Neural progenitor cell (in vitro differentiated cells): ENCODE measurements at regions not wholly inside any gene's neighbourhood (a gene's known extent, or its start where the extent isn't known, plus 50 kb on each side); places are given as distances from the start of the nearest gene placed in this dataset.

Experiments
- DNase-seq: peaks from one replicate; pipeline ENCODE4 v3.0.0-alpha.2; 2016; ENCODE audit warnings: low spot score
- H2AFZ ChIP-seq: fragments of 200-600 bp; sonication (generic); replicated peaks from 2 replicates; pipeline ENCODE4 v1.6.1; 2016; ENCODE audit warnings: antibody characterized with exemption
- H3F3A ChIP-seq: fragments of 200-600 bp; sonication (generic); 2 replicates; pipeline ENCODE4 v1.6.1; 2016; ENCODE audit warnings: antibody characterized with exemption, low read depth
- H3K27ac ChIP-seq: fragments of 200-600 bp; sonication (generic); 2 replicates; pipeline ENCODE4 v1.5.1; 2016; ENCODE audit warnings: mild to moderate bottlenecking
- H3K27me3 ChIP-seq: fragments of 200-600 bp; sonication (generic); 2 replicates; pipeline ENCODE4 v1.6.1; 2016; ENCODE audit warnings: mild to moderate bottlenecking, moderate library complexity
- H3K36me3 ChIP-seq: fragments of 200-600 bp; sonication (generic); 2 replicates; pipeline ENCODE4 v1.5.1; 2016
- H3K4me1 ChIP-seq: fragments of 200-600 bp; sonication (generic); 2 replicates; pipeline ENCODE4 v1.6.1; 2016; ENCODE audit warnings: mixed run types
- H3K4me2 ChIP-seq: fragments of 200-600 bp; sonication (generic); 2 replicates; pipeline ENCODE4 v1.6.1; 2016
- H3K4me3 ChIP-seq: fragments of 200-600 bp; sonication (generic); 2 replicates; pipeline ENCODE4 v1.5.1; 2016
- H3K79me2 ChIP-seq: fragments of 200-600 bp; sonication (generic); 2 replicates; pipeline ENCODE4 v1.6.1; 2016; ENCODE audit warnings: low read depth
- H3K9ac ChIP-seq: fragments of 200-600 bp; sonication (generic); 2 replicates; pipeline ENCODE4 v1.6.1; 2016
- H3K9me3 ChIP-seq: fragments of 200-600 bp; sonication (generic); 2 replicates; pipeline ENCODE4 v1.5.1; 2016; ENCODE audit warnings: low read depth
- H4K20me1 ChIP-seq: fragments of 200-600 bp; sonication (generic); 2 replicates; pipeline ENCODE4 v1.6.1; 2016; ENCODE audit warnings: low read depth
- H3K27ac Mint-ChIP-seq: 3 replicates; pipeline ENCODE4 v1.8.0; 2021; ENCODE audit warnings: mixed read lengths
- H3K27me3 Mint-ChIP-seq: 2 replicates; pipeline ENCODE4 v1.8.0; 2022; ENCODE audit warnings: low read depth, mild to moderate bottlenecking, inconsistent platforms, moderate library complexity, mixed read lengths; ENCODE audit not compliant: insufficient read depth
- H3K36me3 Mint-ChIP-seq: 3 replicates; pipeline ENCODE4 v1.8.0; 2021; ENCODE audit warnings: mixed read lengths
- H3K4me1 Mint-ChIP-seq: 3 replicates; pipeline ENCODE4 v1.8.0; 2021; ENCODE audit warnings: mixed read lengths
- H3K4me3 Mint-ChIP-seq: 3 replicates; pipeline ENCODE4 v1.8.0; 2021; ENCODE audit warnings: mild to moderate bottlenecking, moderate library complexity, mixed read lengths
- H3K9me3 Mint-ChIP-seq: 3 replicates; pipeline ENCODE4 v1.8.0; 2020; ENCODE audit warnings: mixed read lengths
- EZH2 ChIP-seq: fragments of 200-600 bp; sonication (generic); IDR thresholded peaks from 2 replicates; pipeline ENCODE4 v1.6.1; 2017; ENCODE audit warnings: antibody characterized with exemption, mild to moderate bottlenecking, moderate library complexity
- EZH2phosphoT487 ChIP-seq: fragments of 200-600 bp; sonication (generic); IDR thresholded peaks from 2 replicates; pipeline ENCODE4 v1.6.1; 2017; ENCODE audit warnings: antibody characterized with exemption
- TF ChIP-seq, protein P1 (sequence below): fragments of 200-600 bp; sonication (generic); IDR thresholded peaks from 2 replicates; pipeline ENCODE4 v1.5.1; 2017; ENCODE audit warnings: antibody characterized with exemption, mild to moderate bottlenecking

DNA sequence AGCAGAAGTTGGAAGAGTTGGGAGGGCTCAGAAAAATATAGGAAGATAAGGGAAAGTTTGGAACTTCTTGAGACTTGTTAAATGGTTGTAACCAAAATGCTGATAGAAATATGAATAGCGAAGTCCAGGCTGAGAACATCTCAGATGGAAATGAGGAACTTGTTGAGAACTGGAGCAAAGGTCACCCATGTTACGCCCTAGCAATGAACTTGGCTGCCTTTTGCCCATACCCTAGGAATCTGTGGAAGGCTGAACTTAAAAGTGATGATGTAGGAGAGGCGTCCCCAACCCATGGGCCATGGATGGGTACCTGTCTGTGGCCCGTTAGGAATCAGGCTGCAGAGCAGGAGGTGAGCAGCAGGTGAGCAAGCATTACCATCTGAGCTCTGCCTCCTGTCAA, 347.8 kb downstream of the ARL4A start:
- peaks cover 16% of the 10 kb centered on the region for H3F3A ChIP-seq
- H2AFZ ChIP-seq, result no peak overlapping the region
- H3K27me3 Mint-ChIP-seq, result peaks cover 2% of the 10 kb centered on the region
- no peak for TF ChIP-seq EZH2
- TF ChIP-seq, protein P1, sequence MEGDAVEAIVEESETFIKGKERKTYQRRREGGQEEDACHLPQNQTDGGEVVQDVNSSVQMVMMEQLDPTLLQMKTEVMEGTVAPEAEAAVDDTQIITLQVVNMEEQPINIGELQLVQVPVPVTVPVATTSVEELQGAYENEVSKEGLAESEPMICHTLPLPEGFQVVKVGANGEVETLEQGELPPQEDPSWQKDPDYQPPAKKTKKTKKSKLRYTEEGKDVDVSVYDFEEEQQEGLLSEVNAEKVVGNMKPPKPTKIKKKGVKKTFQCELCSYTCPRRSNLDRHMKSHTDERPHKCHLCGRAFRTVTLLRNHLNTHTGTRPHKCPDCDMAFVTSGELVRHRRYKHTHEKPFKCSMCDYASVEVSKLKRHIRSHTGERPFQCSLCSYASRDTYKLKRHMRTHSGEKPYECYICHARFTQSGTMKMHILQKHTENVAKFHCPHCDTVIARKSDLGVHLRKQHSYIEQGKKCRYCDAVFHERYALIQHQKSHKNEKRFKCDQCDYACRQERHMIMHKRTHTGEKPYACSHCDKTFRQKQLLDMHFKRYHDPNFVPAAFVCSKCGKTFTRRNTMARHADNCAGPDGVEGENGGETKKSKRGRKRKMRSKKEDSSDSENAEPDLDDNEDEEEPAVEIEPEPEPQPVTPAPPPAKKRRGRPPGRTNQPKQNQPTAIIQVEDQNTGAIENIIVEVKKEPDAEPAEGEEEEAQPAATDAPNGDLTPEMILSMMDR, result no peak
- TF ChIP-seq EZH2phosphoT487, result no peak
- no peaks in the 10 kb centered on the region for H3K9me3 ChIP-seq
- H3K79me2 ChIP-seq, result no peaks in the 10 kb centered on the region
- H3K27me3 ChIP-seq, result no peaks in the 10 kb centered on the region
- no peak overlapping the region for H3K4me3 Mint-ChIP-seq
- DNase-seq, result no peak
- no peak overlapping the region for H3K4me2 ChIP-seq
- H3K4me1 ChIP-seq, result peaks cover 25% of the 10 kb centered on the region
- no peak overlapping the region for H3K4me3 ChIP-seq
- H3K36me3 Mint-ChIP-seq, result peaks cover 9% of the 10 kb centered on the region
- H3K9me3 Mint-ChIP-seq, result peaks cover 9% of the 10 kb centered on the region
- H4K20me1 ChIP-seq, result no peaks in the 10 kb centered on the region
- no peak overlapping the region for H3K27ac ChIP-seq
- H3K27ac Mint-ChIP-seq, result peak overlapping the region; percentile 86
- no peaks in the 10 kb centered on the region for H3K36me3 ChIP-seq
- peaks cover 48% of the 10 kb centered on the region for H3K4me1 Mint-ChIP-seq
- no peak overlapping the region for H3K9ac ChIP-seq

- Histone ChIP-seq H3K9ac (no peak overlapping the region), H3F3A (peaks cover 16% of the 10 kb centered on the region), H3K36me3 (no peaks in the 10 kb centered on the region), H3K27me3 (no peaks in the 10 kb centered on the region), H3K9me3 (no peaks in the 10 kb centered on the region), H4K20me1 (no peaks in the 10 kb centered on the region), H3K79me2 (no peaks in the 10 kb centered on the region), H3K4me3 (no peak overlapping the region), H3K27ac (no peak overlapping the region), H3K4me2 (no peak overlapping the region), H2AFZ (no peak overlapping the region), H3K4me1 (peaks cover 24% of the 10 kb centered on the region)
- no peak for DNase-seq
- Mint-ChIP-seq H3K9me3 (peaks cover 9% of the 10 kb centered on the region), H3K4me1 (peaks cover 45% of the 10 kb centered on the region), H3K36me3 (peaks cover 10% of the 10 kb centered on the region), H3K27me3 (peaks cover 2% of the 10 kb centered on the region), H3K27ac (no peak overlapping the region), H3K4me3 (no peak overlapping the region)
- no peak for TF ChIP-seq EZH2phosphoT487
- TF ChIP-seq, protein P1, result no peak
- TF ChIP-seq EZH2, result no peak
These were observed 348.9 kb downstream of the ARL4A start for GRCh38 chr7:13036256-13036780.

DNA sequence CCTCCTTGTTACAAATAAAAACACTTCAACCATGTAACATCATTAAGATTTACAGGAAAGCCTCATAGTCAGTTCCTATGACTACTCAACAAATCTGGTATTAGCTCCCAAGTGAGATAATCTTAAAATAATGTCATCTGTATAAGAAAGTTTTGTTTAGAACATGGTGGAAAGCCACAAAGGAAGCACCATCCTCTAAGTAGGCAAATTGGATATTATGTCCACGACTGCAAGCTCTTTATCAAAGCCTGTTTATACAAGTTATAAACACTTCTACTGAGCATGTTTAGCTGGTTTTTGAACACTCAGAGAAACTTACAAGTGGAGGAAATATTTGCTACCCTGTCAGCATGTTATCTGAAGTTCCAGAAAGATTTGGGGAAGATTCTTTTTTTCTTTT, 349.8 kb downstream of the ARL4A start:
- peaks cover 9% of the 10 kb centered on the region for H3K9me3 Mint-ChIP-seq
- H3K36me3 Mint-ChIP-seq, result peaks cover 10% of the 10 kb centered on the region
- Histone ChIP-seq H3K36me3 (no peaks in the 10 kb centered on the region), H3F3A (peaks cover 10% of the 10 kb centered on the region), H3K4me1 (peaks cover 15% of the 10 kb centered on the region), H3K4me2 (no peak overlapping the region), H2AFZ (no peak overlapping the region), H3K79me2 (no peaks in the 10 kb centered on the region), H3K27ac (no peak overlapping the region), H4K20me1 (no peaks in the 10 kb centered on the region), H3K9ac (no peak overlapping the region), H3K9me3 (no peaks in the 10 kb centered on the region), H3K4me3 (no peak overlapping the region), H3K27me3 (no peaks in the 10 kb centered on the region)
- H3K27ac Mint-ChIP-seq, result no peak overlapping the region
- peaks cover 43% of the 10 kb centered on the region for H3K4me1 Mint-ChIP-seq
- TF ChIP-seq, protein P1, result no peak
- TF ChIP-seq EZH2, result no peak
- no peak for TF ChIP-seq EZH2phosphoT487
- no peak overlapping the region for H3K4me3 Mint-ChIP-seq
- DNase-seq, result no peak
- H3K27me3 Mint-ChIP-seq, result peaks cover 2% of the 10 kb centered on the region
